Right cardiac atrium (tissue), 5 donors: ENCODE measurements at regions not wholly inside any gene's neighbourhood (a gene's known extent, or its start where the extent isn't known, plus 50 kb on each side); places are given as distances from the start of the nearest gene placed in this dataset.
"Not testable (repeated sequence)": the region's sequence is repeated elsewhere in the genome, so short reads cannot be mapped to it uniquely, and the experiment has no call there.

ENCODE experiments used
- ATAC-seq, 2 donors: fragments of 200-7000 bp; cut with Tn5 transposase; one replicate each; pipeline versions ENCODE4 v1.8.0 to v1.9.1; 2020; ENCODE audit warnings: moderate library complexity in 2 of 2, mild to moderate bottlenecking in 1 of 2
- DNase-seq, 3 donors: peaks; one replicate each; pipeline ENCODE4 v3.0.0-alpha.2; 2020
- H3K27ac ChIP-seq: one replicate; pipeline ENCODE4 v1.5.1; 2013; ENCODE audit warnings: mild to moderate bottlenecking, low read length, control low read depth, moderate library complexity
- H3K27me3 ChIP-seq: one replicate; pipeline ENCODE4 v1.6.1; 2013; ENCODE audit not compliant: control insufficient read depth, insufficient read depth
- H3K4me1 ChIP-seq: one replicate; pipeline ENCODE4 v1.6.1; 2013; ENCODE audit warnings: low read length; ENCODE audit not compliant: control insufficient read depth, insufficient read depth
- H3K4me3 ChIP-seq: one replicate; pipeline ENCODE4 v1.5.1; 2013; ENCODE audit warnings: low read length, control low read depth
- H3K9me3 ChIP-seq: one replicate; pipeline ENCODE4 v1.6.1; 2013; ENCODE audit warnings: low read length; ENCODE audit not compliant: control insufficient read depth
- WGBS: extraction: QIAGEN DNeasy Blood & Tissue Kit; methylation state at CpG from one replicate; pipeline ENCODE4 v1.1.7; 2013; 5-methylcytosine and 5-hydroxymethylcytosine counted together
- intact Hi-C, 4 donors: fragments of 100-400 bp; cut with DNase I; formaldehyde crosslinking; loops; one replicate each; pipeline versions ENCODE4 v1.11.0 to v1.14.0; 2022 to 2023
- donor health status: healthy with polysubstance abuse.
- donor health status: DM: no; HTN: yes; CAD: no.
- donor health status: DM: no; HTN: no; CAD: no.
- donor health status: DM: no; HTN: yes; CAD: no; lungs with severe emphysema.
- donor health status: DM: yes; HTN: yes; CAD: no.

GRCh38 chr5:12573916-12574297 lies 669.7 kb upstream of the CTNND2 start:
- H3K27ac ChIP-seq, H3K4me1 ChIP-seq, H3K9me3 ChIP-seq, H3K27me3 ChIP-seq, intact Hi-C loops, ATAC-seq, H3K4me3 ChIP-seq: not testable (repeated sequence)
- DNase-seq, result peak in 1 of 3 donors; percentile 31
- WGBS, result 93% methylated on average over 30 of the region's 30 CpGs

- WGBS, result 69% methylated on average over 1 of the region's 1 CpG
- no peaks in the 10 kb centered on the region for H3K4me1 ChIP-seq
- H3K9me3 ChIP-seq, result no peaks in the 10 kb centered on the region
- intact Hi-C loops, result no loop called here
- no peak overlapping the region for H3K27ac ChIP-seq
- H3K4me3 ChIP-seq, result no peak overlapping the region
- ATAC-seq, result no peak
- H3K27me3 ChIP-seq, result no peaks in the 10 kb centered on the region
- no peak for DNase-seq
These were observed 666.4 kb upstream of the CTNND2 start for GRCh38 chr5:12570688-12571087.

GRCh38 chr5:12566441-12566840 lies 662.2 kb upstream of the CTNND2 start:
- 80% methylated on average over 1 of the region's 1 CpG for WGBS
- intact Hi-C loops, result no loop called here
- Histone ChIP-seq H3K27ac (no peak overlapping the region), H3K4me1 (no peaks in the 10 kb centered on the region), H3K4me3 (no peak overlapping the region), H3K9me3 (no peaks in the 10 kb centered on the region), H3K27me3 (no peaks in the 10 kb centered on the region)
- no peak for ATAC-seq
- no peak for DNase-seq

GRCh38 chr5:12557012-12557411 lies 652.8 kb upstream of the CTNND2 start:
- no peaks in the 10 kb centered on the region for H3K9me3 ChIP-seq
- DNase-seq (no peak), ATAC-seq (no peak)
- H3K4me3 ChIP-seq, result no peak overlapping the region
- H3K27me3 ChIP-seq, result no peaks in the 10 kb centered on the region
- intact Hi-C loops, result no loop called here
- 60% methylated on average over 2 of the region's 2 CpGs for WGBS
- no peaks in the 10 kb centered on the region for H3K4me1 ChIP-seq
- H3K27ac ChIP-seq, result no peak overlapping the region

GRCh38 chr5:12526113-12526512 lies 621.9 kb upstream of the CTNND2 start:
- Histone ChIP-seq H3K9me3 (no peaks in the 10 kb centered on the region), H3K27ac (no peak overlapping the region), H3K4me1 (no peaks in the 10 kb centered on the region), H3K27me3 (no peaks in the 10 kb centered on the region), H3K4me3 (no peak overlapping the region)
- intact Hi-C loops, result no loop called here
- DNase-seq (no peak), ATAC-seq (no peak)
- WGBS, result 74% methylated on average over 1 of the region's 1 CpG

GRCh38 chr5:12522116-12522515 lies 617.9 kb upstream of the CTNND2 start:
- ATAC-seq (no peak), DNase-seq (no peak)
- Histone ChIP-seq H3K27me3 (no peaks in the 10 kb centered on the region), H3K9me3 (no peaks in the 10 kb centered on the region), H3K4me1 (no peaks in the 10 kb centered on the region), H3K4me3 (no peak overlapping the region), H3K27ac (no peak overlapping the region)
- intact Hi-C loops, result no loop called here
- WGBS, result 71% methylated on average over 5 of the region's 5 CpGs

- H3K4me1 ChIP-seq, intact Hi-C loops, ATAC-seq, H3K27ac ChIP-seq, H3K27me3 ChIP-seq, DNase-seq, H3K4me3 ChIP-seq, H3K9me3 ChIP-seq: not testable (repeated sequence)
- WGBS, result 67% methylated on average over 1 of the region's 1 CpG
These were observed 600.7 kb upstream of the CTNND2 start for GRCh38 chr5:12504983-12505382.

GRCh38 chr5:12488161-12488560 lies 583.9 kb upstream of the CTNND2 start:
- H3K27ac ChIP-seq, result no peak overlapping the region
- intact Hi-C loops, result no loop called here

GRCh38 chr5:12480487-12480886 lies 576.2 kb upstream of the CTNND2 start:
- H3K4me3 ChIP-seq, result no peak overlapping the region
- no peaks in the 10 kb centered on the region for H3K27me3 ChIP-seq
- intact Hi-C loops, result no loop called here
- H3K9me3 ChIP-seq, result no peaks in the 10 kb centered on the region
- no peak for ATAC-seq
- DNase-seq, result no peak
- 72% methylated on average over 3 of the region's 3 CpGs for WGBS
- no peaks in the 10 kb centered on the region for H3K4me1 ChIP-seq
- no peak overlapping the region for H3K27ac ChIP-seq

More at GRCh38 chr5:12488161-12488560, 583.9 kb upstream of the CTNND2 start:
- H3K4me3 ChIP-seq, result no peak overlapping the region
- H3K27me3 ChIP-seq, result no peaks in the 10 kb centered on the region
- ATAC-seq, result no peak
- 64% methylated on average over 3 of the region's 3 CpGs for WGBS
- DNase-seq, result peak in 1 of 3 donors; percentile 10
- H3K4me1 ChIP-seq, result no peaks in the 10 kb centered on the region
- H3K9me3 ChIP-seq, result peaks cover 2% of the 10 kb centered on the region

GRCh38 chr5:12477554-12477953 lies 573.3 kb upstream of the CTNND2 start:
- intact Hi-C loops, result no loop called here
- no peak for DNase-seq
- no peaks in the 10 kb centered on the region for H3K9me3 ChIP-seq

GRCh38 chr5:12467799-12468198 lies 563.6 kb upstream of the CTNND2 start:
- H3K9me3 ChIP-seq, result peaks cover 6% of the 10 kb centered on the region
- H3K4me1 ChIP-seq, result no peaks in the 10 kb centered on the region
- H3K4me3 ChIP-seq, result no peak overlapping the region
- DNase-seq (peak; percentile 8 to 32 (median 17)), ATAC-seq (no peak)
- H3K27me3 ChIP-seq, result no peaks in the 10 kb centered on the region
- H3K27ac ChIP-seq, result no peak overlapping the region
- intact Hi-C loops, result no loop called here
- 92% methylated on average over 4 of the region's 4 CpGs for WGBS

More at GRCh38 chr5:12477554-12477953, 573.3 kb upstream of the CTNND2 start:
- Histone ChIP-seq H3K27me3 (no peaks in the 10 kb centered on the region), H3K27ac (no peak overlapping the region), H3K4me1 (no peaks in the 10 kb centered on the region), H3K4me3 (no peak overlapping the region)
- ATAC-seq, result no peak
- 88% methylated on average over 2 of the region's 2 CpGs for WGBS

GRCh38 chr5:12460493-12461261 lies 556.4 kb upstream of the CTNND2 start:
- 65% methylated on average over 8 of the region's 8 CpGs for WGBS
- H3K9me3 ChIP-seq, result peaks cover 5% of the 10 kb centered on the region
- H3K4me3 ChIP-seq, result no peak overlapping the region
- H3K27ac ChIP-seq, result no peak overlapping the region
- no peak for ATAC-seq
- intact Hi-C loops, result no loop called here
- no peak for DNase-seq
- H3K27me3 ChIP-seq, result no peaks in the 10 kb centered on the region
- H3K4me1 ChIP-seq, result no peaks in the 10 kb centered on the region
